SK-N-MC (cell line): ENCODE measurements at regions not wholly inside any gene's neighbourhood (a gene's known extent, or its start where the extent isn't known, plus 50 kb on each side); places are given as distances from the start of the nearest gene placed in this dataset.
"Not testable (repeated sequence)": the region's sequence is repeated elsewhere in the genome, so short reads cannot be mapped to it uniquely, and the experiment has no call there.

Experiments used
- DNase-seq: peaks from one replicate; pipeline ENCODE4 v3.0.0-alpha.2; 2011; ENCODE audit warnings: low read depth, low spot score
- H3K27ac ChIP-seq: fragments of 200-600 bp; sonication (generic); 2 replicates; pipeline ENCODE4 v1.5.1; 2016; ENCODE audit warnings: mixed run types
- H3K36me3 ChIP-seq: fragments of 200-600 bp; sonication (generic); 2 replicates; pipeline ENCODE4 v1.6.1; 2017; ENCODE audit warnings: antibody characterized with exemption, low read length, mixed read lengths; ENCODE audit not compliant: insufficient read depth
- H3K4me3 ChIP-seq: fragments of 200-600 bp; sonication (generic); 2 replicates; pipeline ENCODE4 v1.5.1; 2016
- H3K9ac ChIP-seq: fragments of 200-600 bp; sonication (generic); 2 replicates; pipeline ENCODE4 v1.8.0; 2017; ENCODE audit warnings: mixed run types, mixed read lengths; ENCODE audit not compliant: insufficient read length
- H3K9me3 ChIP-seq: fragments of 200-600 bp; sonication (generic); 2 replicates; pipeline ENCODE4 v1.6.1; 2017; ENCODE audit warnings: low read depth, mild to moderate bottlenecking, antibody characterized with exemption, low read length, moderate library complexity, mixed read lengths
- EZH2 ChIP-seq: fragments of 200-600 bp; sonication (generic); IDR thresholded peaks from one replicate; pipeline ENCODE4 v1.6.1; 2017; ENCODE audit warnings: antibody characterized with exemption
- FOXP2 ChIP-seq: optimal IDR thresholded peaks from 2 replicates; pipeline ENCODE3; 2011; ENCODE audit warnings: mild to moderate bottlenecking, moderate library complexity; ENCODE audit not compliant: insufficient read depth; ENCODE audit errors: extremely low read length, control extremely low read depth
- POLR2AphosphoS5 ChIP-seq: IDR thresholded peaks from 2 replicates; pipeline ENCODE4 v1.6.1; 2012; ENCODE audit warnings: mild to moderate bottlenecking, low read depth, low read length, borderline replicate concordance

- no peak for TF ChIP-seq EZH2
- no peak for TF ChIP-seq FOXP2
- no peak for TF ChIP-seq POLR2AphosphoS5
- DNase-seq: no peak
- Histone ChIP-seq H3K36me3 (no peaks in the 10 kb centered on the region), H3K9me3 (no peaks in the 10 kb centered on the region), H3K27ac (no peak overlapping the region), H3K4me3 (no peak overlapping the region), H3K9ac (no peak overlapping the region)
Observed at GRCh38 chr9:18314316-18314715, 159.6 kb upstream of the ADAMTSL1 start.

- Histone ChIP-seq H3K9me3 (no peaks in the 10 kb centered on the region), H3K36me3 (no peaks in the 10 kb centered on the region), H3K27ac (no peak overlapping the region), H3K4me3 (no peak overlapping the region), H3K9ac (no peak overlapping the region)
- no peak for DNase-seq
- TF ChIP-seq POLR2AphosphoS5 (no peak), FOXP2 (no peak), EZH2 (no peak)
Observed at GRCh38 chr9:18317896-18318295, 156.1 kb upstream of the ADAMTSL1 start.

- Histone ChIP-seq H3K9me3 (no peaks in the 10 kb centered on the region), H3K36me3 (no peaks in the 10 kb centered on the region), H3K4me3 (no peak overlapping the region), H3K27ac (no peak overlapping the region), H3K9ac (no peak overlapping the region)
- no peak for DNase-seq
- TF ChIP-seq FOXP2 (no peak), POLR2AphosphoS5 (no peak), EZH2 (no peak)
Observed at GRCh38 chr9:18319918-18320445, 154.0 kb upstream of the ADAMTSL1 start.

- no peak for DNase-seq
- H3K36me3 ChIP-seq: no peaks in the 10 kb centered on the region
- no peak overlapping the region for H3K27ac ChIP-seq
- H3K9me3 ChIP-seq: no peaks in the 10 kb centered on the region
- no peak overlapping the region for H3K9ac ChIP-seq
- TF ChIP-seq POLR2AphosphoS5 (no peak), FOXP2 (no peak), EZH2 (no peak)
- no peak overlapping the region for H3K4me3 ChIP-seq
Observed at GRCh38 chr9:18324928-18325745, 148.8 kb upstream of the ADAMTSL1 start.

GRCh38 chr9:18325746-18326011 is 148.3 kb upstream of the ADAMTSL1 start:
- H3K27ac ChIP-seq, H3K36me3 ChIP-seq, H3K9ac ChIP-seq, H3K9me3 ChIP-seq, DNase-seq, H3K4me3 ChIP-seq: not testable (repeated sequence)

- no peak for DNase-seq
- H3K9me3 ChIP-seq: no peaks in the 10 kb centered on the region
- no peak overlapping the region for H3K4me3 ChIP-seq
- no peak overlapping the region for H3K9ac ChIP-seq
- TF ChIP-seq EZH2 (no peak), FOXP2 (no peak), POLR2AphosphoS5 (no peak)
- no peaks in the 10 kb centered on the region for H3K36me3 ChIP-seq
- H3K27ac ChIP-seq: no peak overlapping the region
Observed at GRCh38 chr9:18327121-18327520, 146.8 kb upstream of the ADAMTSL1 start.

GRCh38 chr9:18330401-18331309 is 143.3 kb upstream of the ADAMTSL1 start:
- Histone ChIP-seq H3K9me3 (no peaks in the 10 kb centered on the region), H3K36me3 (no peaks in the 10 kb centered on the region), H3K9ac (no peak overlapping the region), H3K27ac (no peak overlapping the region), H3K4me3 (no peak overlapping the region)
- no peak for DNase-seq
- TF ChIP-seq FOXP2 (no peak), EZH2 (no peak), POLR2AphosphoS5 (no peak)

GRCh38 chr9:18331310-18331684 is 142.7 kb upstream of the ADAMTSL1 start:
- Histone ChIP-seq H3K9ac (no peak overlapping the region), H3K27ac (no peak overlapping the region), H3K9me3 (no peaks in the 10 kb centered on the region), H3K4me3 (no peak overlapping the region), H3K36me3 (no peaks in the 10 kb centered on the region)
- DNase-seq: no peak
- TF ChIP-seq EZH2 (no peak), POLR2AphosphoS5 (no peak), FOXP2 (no peak)
